Kidney (tissue), 13 donors: ENCODE measurements at regions not wholly inside any gene's neighbourhood (a gene's known extent, or its start where the extent isn't known, plus 50 kb on each side); places are given as distances from the start of the nearest gene placed in this dataset.

Experiments used
- DNase-seq, 5 donors: peaks; one replicate each; pipeline ENCODE4 v3.0.0-alpha.2; 2013 to 2020
- FAIRE-seq: peaks from 2 replicates; lab custom pipeline; 2012; peaks lifted over from hg19 to GRCh38; lab: Jason Lieb, UNC
- H3K27ac ChIP-seq, 2 donors: one replicate each; pipeline ENCODE4 v1.7.0; 2013; ENCODE audit warnings: low read depth in 2 of 2, low read length in 2 of 2, inconsistent platforms in 1 of 2
- H3K27me3 ChIP-seq: one replicate; pipeline ENCODE4 v1.7.1; 2013; ENCODE audit warnings: low read length, inconsistent platforms; ENCODE audit not compliant: control insufficient read depth, insufficient read depth
- H3K36me3 ChIP-seq, 3 donors: one replicate each; pipeline versions ENCODE4 v1.7.0 to v1.7.1; 2013; ENCODE audit warnings: low read length in 3 of 3, control low read depth in 1 of 3, inconsistent platforms in 1 of 3; ENCODE audit not compliant: insufficient read depth in 3 of 3, control insufficient read depth in 2 of 3
- H3K4me1 ChIP-seq, 3 donors: one replicate each; pipeline versions ENCODE4 v1.7.0 to v1.7.1; 2013; ENCODE audit warnings: low read length in 3 of 3, inconsistent platforms in 1 of 3, low read depth in 1 of 3; ENCODE audit not compliant: control insufficient read depth in 2 of 3, insufficient read depth in 2 of 3
- H3K4me3 ChIP-seq, 3 donors: one replicate each; pipeline versions ENCODE4 v1.7.0 to v1.8.1; 2013; ENCODE audit warnings: low read length in 3 of 3, control low read depth in 1 of 3, inconsistent platforms in 1 of 3
- H3K9ac ChIP-seq, 3 donors: one replicate each; pipeline versions ENCODE4 v1.7.0 to v1.7.1; 2013; ENCODE audit warnings: low read length in 3 of 3, control low read depth in 1 of 3, inconsistent platforms in 1 of 3
- H3K9me3 ChIP-seq, 3 donors: one replicate each; pipeline versions ENCODE4 v1.7.0 to v1.7.1; 2013; ENCODE audit warnings: low read length in 3 of 3, control low read depth in 1 of 3, inconsistent platforms in 1 of 3; ENCODE audit not compliant: control insufficient read depth in 2 of 3, insufficient read depth in 1 of 3
- intact Hi-C: fragments of 100-400 bp; cut with DNase I; formaldehyde crosslinking; loops from one replicate; pipeline ENCODE4 v1.11.1; 2022
- TF ChIP-seq, protein P1 (sequence below): IDR thresholded peaks from 3 replicates; pipeline ENCODE4 v1.5.1; 2012; ENCODE audit warnings: mild to moderate bottlenecking, moderate library complexity, borderline replicate concordance; ENCODE audit not compliant: insufficient read depth; ENCODE audit errors: extremely low read depth
- donor health status: control.
- donor health status: control.
- donor health status: control.
- donor health status: control.
- donor health status: control.
- donor health status: DM: yes; HTN: yes; CAD: no.
- donor health status: Normal renal cell carcinoma (clear cell type).

DNA sequence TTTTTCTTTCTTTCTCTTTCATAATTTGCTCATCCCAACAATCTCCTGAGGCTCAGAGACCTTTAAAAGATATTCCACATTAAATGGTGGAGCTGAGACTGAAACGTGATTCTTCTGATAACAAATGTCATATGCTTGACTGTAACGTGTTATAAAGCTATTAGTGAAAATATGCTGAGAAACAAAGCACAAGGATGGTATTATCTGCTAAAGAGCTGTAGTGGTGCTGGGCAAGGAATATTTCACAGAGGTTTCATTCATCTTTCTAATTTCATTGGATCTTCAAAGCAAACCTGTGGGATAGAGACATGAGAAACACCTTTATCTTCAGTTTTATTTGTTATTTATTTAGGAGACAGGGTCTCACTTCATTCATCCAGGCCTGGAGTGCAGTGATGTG is 98.1 kb upstream of the WLS start:
- H3K36me3 ChIP-seq, result no peaks in the 10 kb centered on the region
- H3K4me1 ChIP-seq, result no peaks in the 10 kb centered on the region
- intact Hi-C loops, result no loop called here
- no peak overlapping the region for H3K27ac ChIP-seq
- no peaks in the 10 kb centered on the region for H3K27me3 ChIP-seq
- FAIRE-seq (no peak), DNase-seq (no peak)
- no peaks in the 10 kb centered on the region for H3K9me3 ChIP-seq
- no peak overlapping the region for H3K9ac ChIP-seq
- H3K4me3 ChIP-seq, result no peak overlapping the region
- TF ChIP-seq, protein P1, sequence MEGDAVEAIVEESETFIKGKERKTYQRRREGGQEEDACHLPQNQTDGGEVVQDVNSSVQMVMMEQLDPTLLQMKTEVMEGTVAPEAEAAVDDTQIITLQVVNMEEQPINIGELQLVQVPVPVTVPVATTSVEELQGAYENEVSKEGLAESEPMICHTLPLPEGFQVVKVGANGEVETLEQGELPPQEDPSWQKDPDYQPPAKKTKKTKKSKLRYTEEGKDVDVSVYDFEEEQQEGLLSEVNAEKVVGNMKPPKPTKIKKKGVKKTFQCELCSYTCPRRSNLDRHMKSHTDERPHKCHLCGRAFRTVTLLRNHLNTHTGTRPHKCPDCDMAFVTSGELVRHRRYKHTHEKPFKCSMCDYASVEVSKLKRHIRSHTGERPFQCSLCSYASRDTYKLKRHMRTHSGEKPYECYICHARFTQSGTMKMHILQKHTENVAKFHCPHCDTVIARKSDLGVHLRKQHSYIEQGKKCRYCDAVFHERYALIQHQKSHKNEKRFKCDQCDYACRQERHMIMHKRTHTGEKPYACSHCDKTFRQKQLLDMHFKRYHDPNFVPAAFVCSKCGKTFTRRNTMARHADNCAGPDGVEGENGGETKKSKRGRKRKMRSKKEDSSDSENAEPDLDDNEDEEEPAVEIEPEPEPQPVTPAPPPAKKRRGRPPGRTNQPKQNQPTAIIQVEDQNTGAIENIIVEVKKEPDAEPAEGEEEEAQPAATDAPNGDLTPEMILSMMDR, result no peak

- no peaks in the 10 kb centered on the region for H3K27me3 ChIP-seq
- FAIRE-seq (no peak), DNase-seq (no peak)
- no peaks in the 10 kb centered on the region for H3K36me3 ChIP-seq
- intact Hi-C loops, result no loop called here
- no peaks in the 10 kb centered on the region for H3K4me1 ChIP-seq
- H3K9ac ChIP-seq, result no peak overlapping the region
- H3K4me3 ChIP-seq, result no peak overlapping the region
- H3K27ac ChIP-seq, result no peak overlapping the region
- TF ChIP-seq, protein P1, result no peak
- no peaks in the 10 kb centered on the region for H3K9me3 ChIP-seq
Observed at GRCh38 chr1:68329096-68329835, 96.9 kb upstream of the WLS start.

DNA sequence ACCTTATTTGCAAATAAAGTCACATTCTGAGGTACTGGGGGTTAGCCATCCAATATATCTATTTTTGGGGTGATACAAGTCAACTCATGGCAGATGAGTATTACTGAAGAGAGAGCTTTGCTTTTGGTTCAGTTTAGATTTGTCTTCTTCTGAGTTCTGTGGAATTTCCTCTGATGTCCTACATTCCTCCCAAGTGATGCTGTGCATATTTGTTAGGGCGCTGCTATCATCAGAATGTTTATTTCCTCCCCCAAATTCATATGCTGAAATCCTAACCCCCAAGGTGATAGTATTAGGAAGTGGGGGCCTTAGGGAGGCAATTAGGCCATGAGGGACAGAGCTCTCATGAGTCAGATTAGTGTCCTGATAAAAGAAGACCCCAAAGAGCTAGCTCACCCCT is 96.2 kb upstream of the WLS start:
- FAIRE-seq (no peak), DNase-seq (no peak)
- Histone ChIP-seq H3K36me3 (no peaks in the 10 kb centered on the region), H3K9ac (no peak overlapping the region), H3K9me3 (no peaks in the 10 kb centered on the region), H3K27ac (no peak overlapping the region), H3K27me3 (no peaks in the 10 kb centered on the region), H3K4me1 (no peaks in the 10 kb centered on the region), H3K4me3 (no peak overlapping the region)
- intact Hi-C loops, result no loop called here
- TF ChIP-seq, protein P1, result no peak

DNA sequence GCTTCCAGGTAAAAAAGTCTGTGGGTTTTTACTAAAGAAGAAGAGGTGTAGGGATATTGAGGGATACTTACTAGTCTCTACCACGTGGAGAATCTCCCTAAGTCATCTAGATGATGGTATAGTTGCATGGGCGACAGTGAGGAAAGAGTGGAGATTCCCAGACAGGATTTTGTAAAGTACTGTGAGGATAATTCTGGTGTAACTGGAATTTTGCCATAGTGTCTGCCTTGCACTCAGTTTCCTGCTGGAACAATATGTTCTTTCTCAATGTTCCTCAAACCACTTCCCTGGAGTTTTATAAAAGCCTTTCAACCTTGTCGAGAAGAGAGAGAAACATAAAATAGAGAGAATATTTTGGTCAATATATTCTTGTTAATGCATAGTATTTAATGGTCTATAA is 95.1 kb upstream of the WLS start:
- no peaks in the 10 kb centered on the region for H3K4me1 ChIP-seq
- no peak overlapping the region for H3K4me3 ChIP-seq
- no peaks in the 10 kb centered on the region for H3K36me3 ChIP-seq
- no peaks in the 10 kb centered on the region for H3K27me3 ChIP-seq
- TF ChIP-seq, protein P1, result no peak
- DNase-seq, result no peak
- no peaks in the 10 kb centered on the region for H3K9me3 ChIP-seq
- intact Hi-C loops, result no loop called here
- no peak overlapping the region for H3K9ac ChIP-seq
- no peak overlapping the region for H3K27ac ChIP-seq
- FAIRE-seq, result no peak
